HG03571 (cell line): ENCODE measurements at regions not wholly inside any gene's neighbourhood (a gene's known extent, or its start where the extent isn't known, plus 50 kb on each side); places are given as distances from the start of the nearest gene placed in this dataset.

Source experiments
- ATAC-seq: cut with Tn5 transposase; IDR thresholded peaks from one replicate; pipeline ENCODE4 v1.9.1; 2021; ENCODE audit not compliant: unreplicated experiment

GRCh38 chr3:110184536-110184935, 847.2 kb upstream of the DPPA4 start:
- no peak for ATAC-seq

GRCh38 chr3:110193074-110193473, 855.7 kb upstream of the DPPA4 start:
- no peak for ATAC-seq

- no peak for ATAC-seq
Measured at GRCh38 chr3:110198717-110199587, 861.6 kb upstream of the DPPA4 start.

- no peak for ATAC-seq
Measured at GRCh38 chr3:110199588-110199943, 862.2 kb upstream of the DPPA4 start.

GRCh38 chr3:110210086-110210660, 861.4 kb upstream of the NECTIN3 start:
- ATAC-seq = no peak

GRCh38 chr3:110226645-110227044, 845.0 kb upstream of the NECTIN3 start:
- ATAC-seq = no peak

- no peak for ATAC-seq
Measured at GRCh38 chr3:110227991-110228390, 843.6 kb upstream of the NECTIN3 start.

GRCh38 chr3:110234831-110235230, 836.8 kb upstream of the NECTIN3 start:
- ATAC-seq = no peak

- no peak for ATAC-seq
Measured at GRCh38 chr3:110236976-110237610, 834.5 kb upstream of the NECTIN3 start.

GRCh38 chr3:110243081-110243480, 828.5 kb upstream of the NECTIN3 start:
- no peak for ATAC-seq

GRCh38 chr3:110246796-110247376, 824.7 kb upstream of the NECTIN3 start:
- no peak for ATAC-seq

- ATAC-seq = no peak
Measured at GRCh38 chr3:110248666-110249065, 823.0 kb upstream of the NECTIN3 start.

GRCh38 chr3:110253794-110254193, 817.8 kb upstream of the NECTIN3 start:
- no peak for ATAC-seq

- no peak for ATAC-seq
Measured at GRCh38 chr3:110254591-110254990, 817.0 kb upstream of the NECTIN3 start.

- no peak for ATAC-seq
Measured at GRCh38 chr3:110261141-110261540, 810.5 kb upstream of the NECTIN3 start.

GRCh38 chr3:110262896-110263295, 808.7 kb upstream of the NECTIN3 start:
- ATAC-seq = no peak

- no peak for ATAC-seq
Measured at GRCh38 chr3:110265302-110265701, 806.3 kb upstream of the NECTIN3 start.

- ATAC-seq = no peak
Measured at GRCh38 chr3:110267304-110267845, 804.2 kb upstream of the NECTIN3 start.

GRCh38 chr3:110272525-110272924, 799.1 kb upstream of the NECTIN3 start:
- no peak for ATAC-seq

- no peak for ATAC-seq
Measured at GRCh38 chr3:110291886-110292501, 779.6 kb upstream of the NECTIN3 start.

- ATAC-seq = no peak
Measured at GRCh38 chr3:110293660-110294059, 778.0 kb upstream of the NECTIN3 start.
